ENCODE measurements at regions not wholly inside any gene's neighbourhood (a gene's known extent, or its start where the extent isn't known, plus 50 kb on each side); places are given as distances from the start of the nearest gene placed in this dataset.

- TF ChIP-seq PATZ1 (CRISPR knock-in tag; IDR thresholded peaks at IDR 0.05; ENCODE audit: borderline replicate concordance) = no peak
- no peak for TF ChIP-seq ZFP30 (CRISPR knock-in tag; IDR thresholded peaks at IDR 0.05)
- TF ChIP-seq OSR1 (CRISPR knock-in tag; IDR thresholded peaks at IDR 0.05) = no peak
- TF ChIP-seq POU6F1 (CRISPR knock-in tag; IDR thresholded peaks at IDR 0.05; ENCODE audit: borderline replicate concordance, low read depth) = no peak
- TF ChIP-seq CREB5 (CRISPR knock-in tag; IDR thresholded peaks at IDR 0.05; ENCODE audit: low read depth) = no peak
- no peak for TF ChIP-seq ISL1 (CRISPR knock-in tag; IDR thresholded peaks at IDR 0.05)
- TF ChIP-seq CSDC2 (CRISPR knock-in tag; IDR thresholded peaks at IDR 0.05) = no peak
- TF ChIP-seq ZNF565 (CRISPR knock-in tag; conservative IDR thresholded peaks at IDR 0.05; ENCODE audit: low read depth) = no peak
- TF ChIP-seq PPARA (CRISPR knock-in tag; IDR thresholded peaks at IDR 0.05; ENCODE audit: borderline replicate concordance) = no peak
Measured at GRCh38 chr16:5235119-5235518, 137.5 kb upstream of the EEF2KMT start.

Measured in SK-N-SH treated with all-trans-retinoic acid at 6 μM for 48 hours (cell line).